ENCODE measurements at regions not wholly inside any gene's neighbourhood (a gene's known extent, or its start where the extent isn't known, plus 50 kb on each side); places are given as distances from the start of the nearest gene placed in this dataset. TPM values are rescaled to one million over a fixed set of nuclear protein-coding genes. Genes with fewer than 3 reads are reported as not detected.

DNA sequence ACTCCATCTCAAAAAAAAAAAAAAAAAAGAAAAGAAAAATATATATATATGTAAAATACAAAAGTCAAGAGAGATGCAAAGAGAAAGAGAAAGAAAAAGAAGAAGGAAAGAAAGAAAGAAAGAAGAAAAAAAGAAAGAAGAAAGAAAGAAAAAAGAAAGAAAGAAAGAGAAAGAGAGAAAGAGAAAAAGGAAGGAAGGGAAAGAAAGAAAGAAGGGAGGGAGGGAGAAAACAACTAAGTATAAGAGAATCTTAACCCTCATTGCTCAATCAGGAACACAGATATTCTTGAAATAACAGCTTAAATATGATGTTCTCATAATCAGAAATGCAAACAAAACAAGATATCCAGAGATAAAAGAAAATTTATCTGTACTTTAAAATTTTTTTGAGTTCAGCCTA is 54.4 kb upstream of the MARCKS start:
- Histone ChIP-seq H3K9me3 (no peaks in the 10 kb centered on the region), H3K4me1 (no peaks in the 10 kb centered on the region), H3K36me3 (no peaks in the 10 kb centered on the region), H3K27me3 (no peaks in the 10 kb centered on the region), H3K27ac (no peak overlapping the region), H3K4me3 (no peak overlapping the region)
- TF ChIP-seq POLR2A (IDR thresholded peaks at IDR 0.05), result no peak
- TF ChIP-seq, protein P1, sequence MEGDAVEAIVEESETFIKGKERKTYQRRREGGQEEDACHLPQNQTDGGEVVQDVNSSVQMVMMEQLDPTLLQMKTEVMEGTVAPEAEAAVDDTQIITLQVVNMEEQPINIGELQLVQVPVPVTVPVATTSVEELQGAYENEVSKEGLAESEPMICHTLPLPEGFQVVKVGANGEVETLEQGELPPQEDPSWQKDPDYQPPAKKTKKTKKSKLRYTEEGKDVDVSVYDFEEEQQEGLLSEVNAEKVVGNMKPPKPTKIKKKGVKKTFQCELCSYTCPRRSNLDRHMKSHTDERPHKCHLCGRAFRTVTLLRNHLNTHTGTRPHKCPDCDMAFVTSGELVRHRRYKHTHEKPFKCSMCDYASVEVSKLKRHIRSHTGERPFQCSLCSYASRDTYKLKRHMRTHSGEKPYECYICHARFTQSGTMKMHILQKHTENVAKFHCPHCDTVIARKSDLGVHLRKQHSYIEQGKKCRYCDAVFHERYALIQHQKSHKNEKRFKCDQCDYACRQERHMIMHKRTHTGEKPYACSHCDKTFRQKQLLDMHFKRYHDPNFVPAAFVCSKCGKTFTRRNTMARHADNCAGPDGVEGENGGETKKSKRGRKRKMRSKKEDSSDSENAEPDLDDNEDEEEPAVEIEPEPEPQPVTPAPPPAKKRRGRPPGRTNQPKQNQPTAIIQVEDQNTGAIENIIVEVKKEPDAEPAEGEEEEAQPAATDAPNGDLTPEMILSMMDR (IDR thresholded peaks at IDR 0.05), result no peak
- no peak for DNase-seq
- intact Hi-C loops (cut with DNase I; ENCODE audit: low total_unique reads), result no loop called here

DNA sequence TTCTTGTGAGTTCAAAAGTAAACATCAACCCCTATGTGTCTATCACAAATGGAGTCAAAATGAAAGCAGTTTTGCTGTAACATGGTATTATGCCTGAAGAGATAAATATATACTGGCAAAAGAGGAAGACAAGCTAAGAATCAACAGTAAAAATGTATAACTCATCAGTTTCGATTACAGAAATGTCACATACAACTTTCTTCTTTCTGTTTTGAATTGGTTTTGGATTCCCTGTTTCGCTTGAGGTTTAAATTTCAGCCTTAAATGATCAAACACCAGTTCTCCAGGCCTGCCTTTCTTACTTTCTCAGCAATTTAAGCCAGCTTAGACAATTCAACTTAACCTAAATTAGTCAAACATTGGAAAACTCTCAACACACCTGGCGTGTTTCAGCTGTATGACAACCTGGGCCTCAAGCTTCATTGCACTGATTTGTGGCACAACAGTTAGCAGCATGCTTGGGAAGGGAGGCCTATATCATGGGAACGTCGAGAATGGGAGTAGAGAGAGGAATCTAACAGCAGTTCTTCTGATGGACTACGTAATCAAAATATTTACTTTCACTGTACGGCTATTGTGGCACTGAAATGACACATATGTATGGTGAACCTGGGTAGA is 51.9 kb upstream of the MARCKS start:
- peak overlapping the region; percentile 3 to 15 for H3K27ac ChIP-seq
- TF ChIP-seq, protein P1 (IDR thresholded peaks at IDR 0.05), result no peak
- no peak for TF ChIP-seq POLR2A (IDR thresholded peaks at IDR 0.05)
- intact Hi-C loops (cut with DNase I; ENCODE audit: low total_unique reads), result no loop called here
- no peaks in the 10 kb centered on the region for H3K27me3 ChIP-seq
- no peaks in the 10 kb centered on the region for H3K36me3 ChIP-seq
- no peak for DNase-seq
- H3K9me3 ChIP-seq, result no peaks in the 10 kb centered on the region
- no peaks in the 10 kb centered on the region for H3K4me1 ChIP-seq
- no peak overlapping the region for H3K4me3 ChIP-seq

DNA sequence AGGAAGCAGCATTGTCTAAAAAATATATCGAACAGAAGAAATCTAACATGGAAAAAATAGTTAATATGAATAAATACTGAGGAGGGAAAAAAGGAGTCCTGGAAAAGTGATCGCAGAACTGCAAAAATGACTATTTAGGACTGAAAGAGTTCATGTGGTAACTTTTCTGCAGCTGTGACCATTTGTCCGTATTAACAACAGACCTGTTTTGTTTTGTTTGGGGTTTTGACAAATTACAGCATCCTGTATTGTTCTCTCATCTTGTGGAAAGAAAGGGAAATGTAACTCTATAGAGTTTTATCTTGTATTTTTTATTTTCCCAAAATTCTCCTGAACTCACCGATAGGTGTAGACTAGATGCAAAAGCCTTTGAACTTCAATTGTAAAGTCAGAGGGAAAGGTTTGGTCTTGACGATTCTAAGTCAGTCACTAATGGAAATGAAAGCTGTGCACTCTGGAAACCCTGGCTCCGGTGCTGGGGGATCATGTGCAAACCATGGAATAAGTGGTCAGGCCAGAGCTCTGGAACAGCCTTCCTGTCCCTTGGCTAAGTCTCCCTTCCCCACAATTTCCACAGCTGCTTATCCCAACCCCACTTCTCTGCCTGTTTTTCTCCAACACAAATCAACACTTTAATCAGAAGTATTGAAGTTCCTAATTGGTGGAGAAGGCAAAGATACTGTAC is 51.2 kb upstream of the MARCKS start:
- H3K27ac ChIP-seq, result peak overlapping the region; percentile 3 to 15
- H3K9me3 ChIP-seq, result no peaks in the 10 kb centered on the region
- no peaks in the 10 kb centered on the region for H3K27me3 ChIP-seq
- H3K36me3 ChIP-seq, result no peaks in the 10 kb centered on the region
- no peak for TF ChIP-seq POLR2A (IDR thresholded peaks at IDR 0.05)
- TF ChIP-seq, protein P1 (IDR thresholded peaks at IDR 0.05), result no peak
- intact Hi-C loops (cut with DNase I; ENCODE audit: low total_unique reads), result no loop called here
- H3K4me1 ChIP-seq, result no peaks in the 10 kb centered on the region
- DNase-seq, result no peak
- H3K4me3 ChIP-seq, result no peak overlapping the region

Small RNA genes in the stretch of these regions (small RNA-seq; reads per million reads assigned to genes)
- gene RNU6-1163P, result not detected
